Endodermal cell (in vitro differentiated cells): ENCODE measurements at regions not wholly inside any gene's neighbourhood (a gene's known extent, or its start where the extent isn't known, plus 50 kb on each side); places are given as distances from the start of the nearest gene placed in this dataset.

Experiments
- DNase-seq: peaks from one replicate; pipeline ENCODE4 v3.0.0-alpha.2; 2017
- H3K27ac ChIP-seq: 2 replicates; pipeline ENCODE4 v1.5.1; 2013; ENCODE audit warnings: mild to moderate bottlenecking, low read depth, low read length, moderate library complexity
- H3K27me3 ChIP-seq: 2 replicates; pipeline ENCODE4 v1.6.1; 2013; ENCODE audit warnings: mild to moderate bottlenecking, low read length, moderate library complexity; ENCODE audit not compliant: insufficient read depth, control insufficient read depth, poor library complexity, severe bottlenecking
- H3K36me3 ChIP-seq: 2 replicates; pipeline ENCODE4 v1.7.0; 2013; ENCODE audit warnings: mild to moderate bottlenecking, low read length, moderate library complexity; ENCODE audit not compliant: control insufficient read depth, insufficient read depth
- H3K4me1 ChIP-seq: one replicate; pipeline ENCODE4 v1.7.0; 2013; ENCODE audit warnings: low read length; ENCODE audit not compliant: control insufficient read depth, insufficient read depth
- H3K4me3 ChIP-seq: 2 replicates; pipeline ENCODE4 v1.5.1; 2013; ENCODE audit warnings: mild to moderate bottlenecking, low read length, moderate library complexity
- H3K9ac ChIP-seq: 2 replicates; pipeline ENCODE4 v1.6.1; 2013; ENCODE audit warnings: mild to moderate bottlenecking, low read length, moderate library complexity; ENCODE audit not compliant: poor library complexity, severe bottlenecking; ENCODE audit errors: extremely low read depth
- H3K9me3 ChIP-seq: 2 replicates; pipeline ENCODE4 v1.6.1; 2013; ENCODE audit warnings: mild to moderate bottlenecking, low read length, moderate library complexity; ENCODE audit not compliant: control insufficient read depth
- H3K27ac Mint-ChIP-seq: 2 replicates; pipeline ENCODE4 v1.8.0; 2020; ENCODE audit warnings: mixed read lengths
- H3K27me3 Mint-ChIP-seq: 2 replicates; pipeline ENCODE4 v1.8.0; 2021; ENCODE audit warnings: mild to moderate bottlenecking, mixed read lengths; ENCODE audit not compliant: insufficient read depth
- H3K36me3 Mint-ChIP-seq: 2 replicates; pipeline ENCODE4 v1.8.0; 2020; ENCODE audit warnings: low read depth, mixed read lengths
- H3K4me1 Mint-ChIP-seq: 2 replicates; pipeline ENCODE4 v1.8.0; 2020; ENCODE audit warnings: mixed read lengths
- H3K4me3 Mint-ChIP-seq: 2 replicates; pipeline ENCODE4 v1.8.0; 2020; ENCODE audit warnings: mild to moderate bottlenecking, moderate library complexity, mixed read lengths
- H3K9me3 Mint-ChIP-seq: 2 replicates; pipeline ENCODE4 v1.8.0; 2020; ENCODE audit warnings: mild to moderate bottlenecking, mixed read lengths
- WGBS, 2 experiments: methylation state at CpG; one replicate each; pipeline versions ENCODE4 v1.1.5 to v1.1.7; 2013; ENCODE audit warnings: missing lambda C conversion rate in 2 of 2, mixed read lengths in 1 of 2; ENCODE audit not compliant: insufficient coverage in 1 of 2, insufficient read length in 1 of 2; 5-methylcytosine and 5-hydroxymethylcytosine counted together
- TF ChIP-seq, protein P1 (sequence below): fragments of 200-600 bp; sonication (generic); conservative IDR thresholded peaks from 2 replicates; pipeline ENCODE4 v1.5.0; 2021; ENCODE audit warnings: antibody characterized with exemption, mild to moderate bottlenecking

GRCh38 chr2:57669570-57669969, 377.0 kb upstream of the VRK2 start:
- Histone ChIP-seq H3K4me3 (no peak overlapping the region), H3K27me3 (no peaks in the 10 kb centered on the region), H3K36me3 (no peaks in the 10 kb centered on the region), H3K27ac (no peak overlapping the region), H3K9me3 (no peaks in the 10 kb centered on the region), H3K4me1 (no peaks in the 10 kb centered on the region), H3K9ac (no peak overlapping the region)
- Mint-ChIP-seq H3K4me1 (no peaks in the 10 kb centered on the region), H3K36me3 (no peaks in the 10 kb centered on the region), H3K27me3 (no peaks in the 10 kb centered on the region), H3K9me3 (no peaks in the 10 kb centered on the region), H3K27ac (no peak overlapping the region), H3K4me3 (no peak overlapping the region)
- DNase-seq = no peak
- TF ChIP-seq, protein P1, sequence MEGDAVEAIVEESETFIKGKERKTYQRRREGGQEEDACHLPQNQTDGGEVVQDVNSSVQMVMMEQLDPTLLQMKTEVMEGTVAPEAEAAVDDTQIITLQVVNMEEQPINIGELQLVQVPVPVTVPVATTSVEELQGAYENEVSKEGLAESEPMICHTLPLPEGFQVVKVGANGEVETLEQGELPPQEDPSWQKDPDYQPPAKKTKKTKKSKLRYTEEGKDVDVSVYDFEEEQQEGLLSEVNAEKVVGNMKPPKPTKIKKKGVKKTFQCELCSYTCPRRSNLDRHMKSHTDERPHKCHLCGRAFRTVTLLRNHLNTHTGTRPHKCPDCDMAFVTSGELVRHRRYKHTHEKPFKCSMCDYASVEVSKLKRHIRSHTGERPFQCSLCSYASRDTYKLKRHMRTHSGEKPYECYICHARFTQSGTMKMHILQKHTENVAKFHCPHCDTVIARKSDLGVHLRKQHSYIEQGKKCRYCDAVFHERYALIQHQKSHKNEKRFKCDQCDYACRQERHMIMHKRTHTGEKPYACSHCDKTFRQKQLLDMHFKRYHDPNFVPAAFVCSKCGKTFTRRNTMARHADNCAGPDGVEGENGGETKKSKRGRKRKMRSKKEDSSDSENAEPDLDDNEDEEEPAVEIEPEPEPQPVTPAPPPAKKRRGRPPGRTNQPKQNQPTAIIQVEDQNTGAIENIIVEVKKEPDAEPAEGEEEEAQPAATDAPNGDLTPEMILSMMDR = no peak
- WGBS, 2 experiments = no CpG with 5 or more reads among the region's 1 CpG

GRCh38 chr2:57674025-57674424, 372.6 kb upstream of the VRK2 start:
- WGBS, 2 experiments = 83 to 90% methylated on average over 2 of the region's 2 CpGs
- Histone ChIP-seq H3K9ac (no peak overlapping the region), H3K27ac (no peak overlapping the region), H3K9me3 (no peaks in the 10 kb centered on the region), H3K27me3 (no peaks in the 10 kb centered on the region), H3K4me1 (no peaks in the 10 kb centered on the region), H3K36me3 (no peaks in the 10 kb centered on the region), H3K4me3 (no peak overlapping the region)
- no peak for DNase-seq
- TF ChIP-seq, protein P1 = no peak
- Mint-ChIP-seq H3K4me1 (no peaks in the 10 kb centered on the region), H3K36me3 (no peaks in the 10 kb centered on the region), H3K4me3 (no peak overlapping the region), H3K27ac (no peak overlapping the region), H3K9me3 (no peaks in the 10 kb centered on the region), H3K27me3 (no peaks in the 10 kb centered on the region)

DNA sequence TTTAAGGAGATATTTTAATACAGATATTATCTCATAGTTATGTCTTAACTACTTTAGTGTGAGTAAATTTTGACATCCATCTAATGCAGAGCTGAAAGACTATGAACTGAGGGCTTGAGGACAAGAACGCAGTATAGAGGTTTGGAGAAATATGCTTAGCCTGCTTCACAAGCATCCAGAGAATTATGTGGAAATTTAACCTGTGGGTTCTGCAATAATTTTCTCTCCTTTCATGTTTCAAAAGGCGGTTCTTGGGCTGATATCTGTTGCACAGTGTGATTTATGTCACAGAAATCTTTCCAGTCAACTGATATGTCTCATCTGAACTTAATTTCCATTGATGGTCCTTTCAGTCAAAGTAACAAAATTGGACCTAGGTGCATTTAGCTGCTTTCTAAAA, 371.9 kb upstream of the VRK2 start:
- H3K27ac ChIP-seq = no peak overlapping the region
- TF ChIP-seq, protein P1 = no peak
- no peaks in the 10 kb centered on the region for H3K9me3 ChIP-seq
- H3K4me3 Mint-ChIP-seq = no peak overlapping the region
- H3K27me3 ChIP-seq = no peaks in the 10 kb centered on the region
- H3K36me3 ChIP-seq = no peaks in the 10 kb centered on the region
- no peaks in the 10 kb centered on the region for H3K4me1 Mint-ChIP-seq
- H3K9me3 Mint-ChIP-seq = no peaks in the 10 kb centered on the region
- no peaks in the 10 kb centered on the region for H3K36me3 Mint-ChIP-seq
- no peak overlapping the region for H3K4me3 ChIP-seq
- no peak for DNase-seq
- H3K27ac Mint-ChIP-seq = no peak overlapping the region
- no peaks in the 10 kb centered on the region for H3K27me3 Mint-ChIP-seq
- H3K4me1 ChIP-seq = no peaks in the 10 kb centered on the region
- 93 to 94% methylated on average over 2 of the region's 2 CpGs for WGBS, 2 experiments
- H3K9ac ChIP-seq = no peak overlapping the region
